ENCODE measurements at regions not wholly inside any gene's neighbourhood (a gene's known extent, or its start where the extent isn't known, plus 50 kb on each side); places are given as distances from the start of the nearest gene placed in this dataset.
A peak's percentile ranks its signal among the peaks of the same experiment; 100 is the strongest.
"Not testable (repeated sequence)": the region's sequence is repeated elsewhere in the genome, so short reads cannot be mapped to it uniquely, and the experiment has no call there.

DNA sequence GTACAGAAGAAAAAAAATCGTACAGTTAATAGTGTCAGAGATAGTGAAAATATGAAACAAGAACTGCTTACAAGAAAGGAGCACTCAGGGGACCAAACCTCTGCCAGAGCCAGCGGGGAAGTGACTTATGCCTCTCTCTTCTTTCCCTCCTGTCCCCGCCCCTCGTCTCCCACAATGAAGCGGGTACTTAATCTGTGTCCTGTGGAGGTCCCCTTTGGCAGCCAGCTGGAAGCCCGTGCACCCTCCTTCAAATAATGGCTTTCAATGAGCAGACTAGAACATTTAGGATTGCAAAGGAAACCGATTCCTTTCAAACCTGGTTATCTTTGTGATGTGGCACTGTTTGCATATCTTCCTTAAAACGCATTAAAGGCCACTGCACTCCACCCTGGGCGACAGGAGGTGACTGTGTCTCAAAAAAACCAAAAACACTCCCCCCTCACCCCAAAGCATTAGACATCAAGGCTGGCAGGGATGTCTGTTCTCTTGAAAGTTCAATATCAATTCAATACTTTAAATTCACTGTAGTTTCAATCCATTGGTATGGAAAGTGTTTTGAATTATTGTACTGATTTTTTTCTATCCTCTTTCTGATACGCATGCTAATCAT, 51.7 kb downstream of the PPIAL4C start:
- DNase-seq (ENCODE audit: low spot score) = not testable (repeated sequence)

DNA sequence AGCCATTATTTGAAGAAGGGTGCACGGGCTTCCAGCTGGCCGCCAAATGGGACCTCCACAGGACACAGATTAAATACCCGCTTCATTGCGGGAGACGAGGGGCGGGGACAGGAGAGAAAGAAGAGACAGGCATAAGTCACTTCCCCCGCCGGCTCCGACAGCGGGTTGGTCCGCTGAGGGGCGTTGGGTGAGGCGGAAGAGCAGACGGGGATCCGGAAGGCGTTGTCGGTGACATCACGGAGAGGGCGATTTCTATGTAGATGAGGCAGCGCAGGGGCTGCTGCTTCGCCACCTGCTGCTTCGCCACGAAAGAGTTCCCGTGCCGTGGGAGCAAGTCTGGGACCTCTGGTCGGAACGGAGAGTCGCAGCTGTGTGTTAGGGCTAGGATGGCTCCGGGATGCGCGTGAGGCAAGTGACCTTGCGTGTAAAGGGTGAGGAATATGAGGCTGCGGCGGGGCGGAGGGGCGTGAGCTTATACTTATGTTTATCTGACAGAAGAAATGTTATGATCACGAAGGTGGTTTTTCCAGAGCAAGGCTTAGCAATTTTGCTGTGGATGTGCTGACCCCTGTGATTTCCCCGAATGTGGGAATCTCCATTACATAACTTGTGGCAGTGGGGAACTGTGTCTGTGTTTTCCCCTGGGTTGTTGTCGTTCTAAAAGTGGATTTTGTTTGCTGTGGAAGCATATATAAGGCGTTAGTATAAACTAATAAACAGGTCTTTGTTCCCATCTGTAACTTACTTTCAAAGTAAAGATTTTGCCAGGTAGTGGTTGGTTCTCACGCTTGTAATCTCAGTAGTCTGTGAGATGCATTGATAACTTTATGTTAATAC, 52.9 kb downstream of the PPIAL4C start:
- peak; percentile 98 for DNase-seq (ENCODE audit: low spot score)

DNA sequence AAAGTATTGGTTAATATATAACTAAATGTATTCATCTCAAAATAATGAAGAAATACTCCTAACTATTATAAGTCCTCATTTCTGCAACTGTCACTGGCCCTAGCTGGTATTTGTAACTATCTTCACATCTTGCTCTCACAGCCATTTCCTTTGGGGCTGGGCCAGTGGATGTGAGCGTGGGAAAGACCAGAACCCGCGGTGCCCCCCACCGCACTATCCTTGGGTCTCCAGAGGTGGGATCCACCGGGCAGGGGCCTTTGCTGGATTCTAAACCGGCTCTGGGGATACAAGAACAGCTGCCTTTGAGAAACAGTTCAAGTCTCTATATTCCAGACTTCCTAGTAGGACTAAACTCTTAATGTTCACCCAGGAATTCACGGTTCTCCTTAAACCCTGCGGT, 54.8 kb downstream of the PPIAL4C start:
- not testable (repeated sequence) for DNase-seq (ENCODE audit: low spot score)

GRCh38 chr1:149638901-149639658, 55.4 kb downstream of the PPIAL4C start:
- not testable (repeated sequence) for DNase-seq (ENCODE audit: low spot score)

DNA sequence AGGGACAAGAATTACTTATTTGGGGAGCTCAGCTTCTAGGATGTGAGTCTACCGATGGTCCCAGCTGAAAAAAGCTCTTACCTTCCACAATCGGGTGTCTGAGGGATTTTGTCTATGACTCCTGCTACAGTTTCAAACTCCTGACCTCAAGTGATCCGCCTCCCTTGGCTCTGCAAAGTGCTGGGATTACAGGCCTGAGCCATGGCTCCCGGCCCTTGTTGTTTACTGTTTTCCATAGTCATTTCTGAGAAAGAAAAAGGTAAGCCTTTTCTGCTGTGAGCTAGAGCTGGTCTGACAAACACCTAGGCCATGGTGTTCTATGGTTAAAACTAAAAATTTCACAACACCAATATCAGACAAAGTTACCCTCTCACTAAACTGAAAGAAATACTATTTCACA, 57.5 kb downstream of the PPIAL4C start:
- not testable (repeated sequence) for DNase-seq (ENCODE audit: low spot score)

GRCh38 chr1:149644818-149645217, 61.2 kb downstream of the PPIAL4C start:
- not testable (repeated sequence) for DNase-seq (ENCODE audit: low spot score)

DNA sequence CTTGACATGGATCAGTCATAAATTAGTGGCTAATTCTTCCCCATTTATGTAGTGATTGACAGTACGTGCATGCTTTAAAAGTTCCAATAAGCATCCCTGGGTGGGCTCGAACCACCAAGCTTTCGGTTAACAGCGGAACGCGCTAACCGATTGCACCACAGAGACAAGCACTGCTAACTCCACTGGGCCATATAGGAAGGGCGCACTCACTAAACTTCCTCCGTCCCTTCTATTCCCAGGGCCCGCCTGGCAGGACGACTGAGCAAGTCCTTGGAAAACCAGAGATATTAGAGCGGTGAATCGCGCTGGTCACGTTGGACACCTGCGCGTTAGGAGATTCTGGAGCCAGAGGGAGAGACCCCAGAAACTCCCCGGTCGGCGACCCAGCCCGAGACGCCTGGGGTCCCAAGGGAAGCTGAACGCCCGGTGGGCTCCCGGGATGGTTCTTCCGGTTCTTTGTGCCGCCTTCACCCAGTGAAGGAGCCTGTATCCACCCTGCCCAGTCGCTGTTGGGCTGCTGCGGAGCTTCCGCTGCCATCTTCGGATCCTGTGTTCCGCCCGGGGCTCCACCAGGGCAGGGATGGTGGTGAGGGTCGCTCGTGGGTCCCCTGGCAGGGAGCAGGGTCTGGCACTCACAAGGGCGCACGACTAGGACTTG, 62.8 kb downstream of the PPIAL4C start:
- peak; percentile 22 for DNase-seq (ENCODE audit: low spot score)

- DNase-seq (ENCODE audit: low spot score) = not testable (repeated sequence)
These were observed 63.3 kb downstream of the PPIAL4C start for GRCh38 chr1:149647018-149647373.

DNA sequence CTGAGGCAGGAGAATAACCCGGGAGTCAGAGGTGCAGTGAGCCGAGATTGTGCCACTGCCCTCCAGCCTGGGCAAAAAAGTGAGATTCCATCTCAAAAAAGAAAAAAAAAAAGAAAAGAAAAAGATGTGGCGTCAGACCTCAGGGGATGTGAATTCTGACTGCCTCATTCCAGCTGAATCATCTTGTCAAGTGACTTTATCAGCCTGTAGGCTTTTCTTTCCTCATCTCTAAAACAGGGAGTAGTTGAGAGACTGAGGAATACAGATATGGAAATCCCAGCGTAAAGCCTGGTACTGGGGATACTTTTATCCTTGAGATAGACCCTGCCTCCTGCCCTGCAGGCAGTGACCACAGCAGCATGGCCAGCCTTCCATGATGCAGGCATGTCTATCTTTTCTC, 74.1 kb downstream of the PPIAL4C start:
- DNase-seq (ENCODE audit: low spot score) = peak; percentile 2

DNA sequence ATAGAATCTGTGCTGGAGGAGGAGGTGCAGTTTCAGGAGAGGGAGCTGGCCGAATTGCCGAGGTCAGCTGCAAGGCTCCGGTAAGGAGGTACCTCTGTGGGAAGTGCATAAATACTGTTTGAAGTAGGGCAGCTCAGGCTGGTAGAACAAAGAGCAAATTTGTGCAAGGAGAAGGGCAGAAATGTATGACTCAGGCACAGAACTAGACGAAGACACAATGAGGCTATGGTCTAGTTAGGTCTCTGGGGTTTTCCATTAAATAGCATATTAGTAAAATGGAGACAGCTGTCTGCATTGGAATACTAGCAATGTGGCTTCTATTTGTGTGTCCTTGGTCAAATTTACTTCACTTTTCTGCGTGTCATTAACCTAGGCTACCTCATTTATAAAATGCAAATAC, 74.5 kb downstream of the PPIAL4C start:
- peak; percentile 33 for DNase-seq (ENCODE audit: low spot score)

GRCh38 chr1:149664624-149665023, 81.0 kb downstream of the PPIAL4C start:
- not testable (repeated sequence) for DNase-seq (ENCODE audit: low spot score)

DNA sequence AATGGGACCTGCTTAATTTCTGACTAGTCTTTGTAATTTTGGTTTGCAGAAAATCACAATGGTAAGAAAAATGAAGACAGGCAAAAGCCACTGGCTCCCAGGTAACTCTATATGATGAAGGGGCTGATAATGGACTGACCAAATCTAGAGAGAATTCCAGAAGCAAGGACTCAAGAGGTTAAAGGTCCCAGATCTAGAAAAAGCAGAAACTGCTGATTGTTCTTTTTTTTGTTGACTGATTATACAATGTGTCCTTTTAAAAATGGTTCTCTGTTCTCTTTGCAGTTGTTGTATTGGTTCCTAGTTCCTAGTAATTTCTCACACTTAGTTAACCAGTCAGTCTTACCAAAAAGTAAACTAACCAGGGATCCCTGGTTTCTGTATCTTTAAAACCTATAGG, 81.4 kb downstream of the PPIAL4C start:
- not testable (repeated sequence) for DNase-seq (ENCODE audit: low spot score)

- not testable (repeated sequence) for DNase-seq (ENCODE audit: low spot score)
These were observed 81.9 kb downstream of the PPIAL4C start for GRCh38 chr1:149665528-149665927.

- not testable (repeated sequence) for DNase-seq (ENCODE audit: low spot score)
These were observed 89.7 kb downstream of the PPIAL4C start for GRCh38 chr1:149673231-149673909.

DNA sequence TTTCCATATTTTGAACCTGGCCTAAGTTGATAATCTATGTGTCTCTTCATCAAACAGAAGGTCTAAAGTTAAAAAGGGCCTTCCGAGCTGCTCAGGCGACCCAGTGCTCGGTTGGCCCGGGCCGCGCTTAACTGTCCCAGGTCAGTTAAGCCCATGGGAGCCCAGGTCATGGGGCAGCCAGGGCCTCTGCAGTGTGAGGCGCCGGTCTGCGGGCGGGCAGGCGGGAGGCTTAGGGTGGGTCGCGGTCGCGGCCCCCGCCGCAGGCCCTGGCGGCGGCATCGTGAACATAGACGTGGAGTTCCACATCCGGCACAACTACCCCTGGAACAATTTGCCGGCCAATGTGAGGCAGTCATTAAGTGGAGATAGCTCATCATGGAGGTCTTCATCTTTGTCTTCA, 91.3 kb downstream of the PPIAL4C start:
- DNase-seq (ENCODE audit: low spot score) = not testable (repeated sequence)

DNA sequence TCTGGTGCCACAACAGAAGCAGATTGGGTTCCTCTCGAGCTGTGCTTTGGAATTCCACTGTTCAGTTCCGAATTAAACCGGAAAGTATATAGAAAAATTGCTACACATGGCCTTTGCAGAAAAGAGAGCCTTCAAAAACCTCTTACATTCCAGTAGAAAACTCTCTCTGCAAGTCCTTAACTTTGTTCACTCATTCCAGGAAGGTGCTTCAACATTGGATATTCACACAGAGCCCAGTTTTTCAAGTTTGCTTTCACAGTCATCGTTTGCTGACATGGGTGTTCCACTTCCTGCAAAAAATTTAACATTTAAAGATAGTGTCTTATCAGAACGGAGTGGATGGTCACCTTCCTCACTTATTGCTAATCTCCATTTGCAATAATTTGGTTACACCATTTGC, 93.7 kb downstream of the PPIAL4C start:
- DNase-seq (ENCODE audit: low spot score) = not testable (repeated sequence)

GRCh38 chr1:149686593-149687238, 95.8 kb upstream of the FCGR1A start:
- DNase-seq (ENCODE audit: low spot score) = not testable (repeated sequence)

GRCh38 chr1:149691399-149691798, 91.1 kb upstream of the FCGR1A start:
- DNase-seq (ENCODE audit: low spot score) = not testable (repeated sequence)

DNA sequence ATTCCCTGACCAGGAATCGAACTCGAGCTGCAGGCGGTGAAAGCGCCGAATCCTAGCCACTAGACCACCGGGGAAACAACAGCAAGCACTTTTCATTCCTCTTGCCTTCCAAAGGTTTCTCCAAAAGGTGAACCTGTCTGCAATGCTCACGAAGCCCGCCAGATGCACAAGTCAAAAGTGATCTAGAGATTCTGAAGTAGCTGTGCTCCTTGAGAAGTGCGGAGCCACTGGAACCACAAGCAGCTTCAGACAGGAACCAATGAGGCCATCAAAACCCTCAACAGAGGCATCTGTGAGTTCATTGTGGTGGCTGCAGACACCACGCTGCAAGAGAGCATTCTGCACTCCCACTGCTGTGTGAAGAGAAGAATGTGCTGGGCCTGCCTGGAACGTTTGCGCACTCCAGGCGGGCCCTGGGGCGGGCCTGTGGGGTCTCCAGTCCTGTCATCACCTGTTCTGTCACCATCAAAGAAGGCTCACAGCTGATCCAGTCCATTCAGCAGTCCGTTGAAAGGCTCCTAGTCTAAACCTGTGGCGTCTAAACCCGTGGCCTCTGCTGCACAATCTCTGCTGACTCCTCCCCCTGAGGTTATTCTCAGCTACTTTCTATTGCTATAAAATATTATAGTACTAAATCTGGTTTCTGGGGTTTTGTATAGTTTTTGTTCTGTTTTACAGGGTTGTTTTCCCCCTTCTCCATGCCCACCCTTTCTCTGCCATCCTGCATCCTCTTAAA, 89.5 kb upstream of the FCGR1A start:
- not testable (repeated sequence) for DNase-seq (ENCODE audit: low spot score)

DNA sequence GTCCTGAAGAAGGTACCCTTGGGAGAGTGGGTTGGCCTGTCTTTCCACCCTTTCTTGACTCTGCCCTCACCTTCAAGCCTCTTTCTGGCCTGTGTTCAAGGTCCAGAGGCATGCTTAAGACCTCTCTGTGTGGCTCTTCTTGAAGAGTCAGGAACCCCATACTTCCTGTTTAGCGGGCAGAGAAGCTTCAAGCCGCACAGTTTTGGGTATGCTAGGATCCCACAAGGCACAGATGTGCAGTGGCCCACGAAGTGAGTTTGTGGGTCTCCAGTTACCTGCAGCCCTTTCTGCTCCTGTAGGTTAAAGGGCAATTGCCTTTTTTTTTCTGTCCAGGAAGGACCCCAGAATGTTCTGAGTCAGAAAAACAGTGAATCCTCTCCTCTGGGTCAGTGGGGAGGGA, 87.4 kb upstream of the FCGR1A start:
- DNase-seq (ENCODE audit: low spot score) = not testable (repeated sequence)

All from kidney tubule cell (primary cell).